Embryonic facial prominence (tissue), 1 donor: ENCODE measurements at regions not wholly inside any gene's neighbourhood (a gene's known extent, or its start where the extent isn't known, plus 50 kb on each side); places are given as distances from the start of the nearest gene placed in this dataset.

Source experiments
- DNase-seq: peaks from one replicate; pipeline ENCODE4 v3.0.0-alpha.2; 2016; ENCODE audit errors: extremely low spot score

DNA sequence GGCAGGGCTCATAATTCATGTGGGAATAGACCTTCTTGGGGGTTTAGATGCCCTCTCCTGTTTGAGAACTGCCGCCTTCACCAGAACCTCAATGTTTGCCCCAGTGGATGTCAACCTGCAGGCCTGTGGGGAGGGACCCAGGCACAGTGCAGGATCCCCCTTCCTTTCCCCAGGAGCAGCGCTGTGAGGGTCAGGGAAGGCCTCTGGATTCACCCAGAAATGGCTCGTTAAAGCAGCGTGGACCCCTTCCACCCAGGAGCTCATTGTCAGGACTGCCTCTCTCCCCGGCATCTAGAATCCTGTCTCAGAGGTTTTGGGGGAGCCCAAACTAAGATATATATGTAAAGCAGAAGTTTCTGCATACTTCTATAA lies 188.3 kb downstream of the GADD45G start:
- DNase-seq = no peak

DNA sequence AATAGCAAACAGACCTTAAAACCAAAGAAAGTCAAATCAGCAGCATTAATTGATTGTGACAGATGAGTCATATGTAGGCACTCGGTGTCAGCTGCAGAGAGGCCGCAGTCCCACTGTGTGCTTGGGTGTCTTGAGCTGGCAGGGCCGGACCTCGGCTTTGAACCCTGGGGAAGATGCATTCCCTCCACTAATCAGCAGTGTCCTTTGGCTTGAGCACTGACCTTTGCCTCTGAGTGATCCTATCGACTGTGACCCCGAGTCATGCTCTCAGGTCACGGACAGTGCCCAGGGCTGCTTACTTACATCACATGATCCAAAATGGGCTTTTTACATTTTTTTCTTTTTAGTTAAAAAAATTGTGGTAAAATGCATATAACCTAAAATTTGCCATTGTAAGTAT lies 188.7 kb downstream of the GADD45G start:
- no peak for DNase-seq

DNA sequence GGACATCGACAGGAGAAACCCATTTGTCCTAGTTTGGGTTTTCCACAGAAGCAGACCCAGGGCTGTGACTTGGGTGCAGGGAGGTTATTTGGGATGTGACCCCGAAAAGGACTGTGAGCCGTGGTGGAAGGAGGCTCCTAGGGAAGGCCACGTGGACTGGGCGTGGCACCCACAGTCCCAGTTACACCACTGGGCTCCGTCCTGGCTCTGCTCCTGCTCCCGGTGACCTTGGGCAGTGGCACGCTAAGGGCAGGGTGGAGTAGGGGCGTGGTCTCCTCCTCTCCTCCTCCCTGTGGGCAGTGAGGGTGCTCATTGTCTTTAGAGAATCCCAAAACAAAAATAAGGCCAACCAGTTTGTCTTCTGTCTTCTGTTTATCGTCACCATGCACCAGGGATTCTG lies 190.1 kb downstream of the GADD45G start:
- no peak for DNase-seq

DNA sequence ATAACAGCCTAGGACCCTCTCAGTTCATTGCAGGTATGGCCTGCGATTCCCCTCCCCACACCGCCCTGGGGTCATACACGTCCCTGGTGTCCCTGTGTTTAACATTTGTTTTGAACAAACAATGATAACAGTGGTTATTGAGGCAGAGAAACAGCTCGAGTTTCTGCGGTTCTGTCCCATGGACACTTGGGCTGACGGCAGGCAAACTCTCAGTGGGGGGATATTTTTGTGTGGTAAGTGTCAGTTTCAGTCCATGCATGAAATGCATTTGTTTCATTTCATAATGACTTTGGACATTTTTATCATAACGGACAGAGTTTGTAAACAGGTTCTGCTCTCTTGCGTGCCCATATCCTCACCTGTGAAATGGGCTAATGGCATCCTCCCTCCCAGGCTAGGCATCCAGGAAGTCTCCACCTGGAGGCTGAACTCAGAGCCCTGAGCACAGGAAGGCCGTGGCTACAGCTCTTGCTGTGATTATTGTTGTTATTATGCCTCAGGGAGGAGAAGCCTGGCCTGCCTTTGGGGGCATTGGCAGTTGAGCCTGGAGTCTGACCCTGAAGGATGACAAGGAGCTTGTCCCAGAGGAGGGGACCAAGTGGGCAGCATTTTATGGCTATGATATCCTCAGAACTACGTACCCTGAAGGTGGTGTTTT lies 190.9 kb downstream of the GADD45G start:
- DNase-seq = no peak

DNA sequence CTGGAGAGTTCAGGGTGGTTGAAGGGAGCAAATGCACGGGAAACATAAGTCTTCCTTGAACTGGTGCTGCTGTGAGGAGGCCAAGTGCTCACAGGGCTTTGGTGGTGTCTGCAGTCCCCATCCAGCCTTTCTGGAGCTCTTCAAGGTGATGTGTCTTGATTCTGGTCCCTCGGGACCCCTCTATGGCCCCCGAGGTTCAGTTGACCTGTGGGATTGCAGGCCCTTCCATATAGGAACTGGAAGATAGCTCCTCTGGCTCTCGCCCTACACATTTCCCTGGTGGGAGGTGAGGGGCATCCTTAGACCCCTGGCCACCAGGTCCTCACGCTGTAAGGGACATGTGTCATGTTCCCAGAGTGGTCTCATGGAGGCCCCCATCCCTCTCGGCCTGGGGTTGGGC lies 191.8 kb downstream of the GADD45G start:
- no peak for DNase-seq

DNA sequence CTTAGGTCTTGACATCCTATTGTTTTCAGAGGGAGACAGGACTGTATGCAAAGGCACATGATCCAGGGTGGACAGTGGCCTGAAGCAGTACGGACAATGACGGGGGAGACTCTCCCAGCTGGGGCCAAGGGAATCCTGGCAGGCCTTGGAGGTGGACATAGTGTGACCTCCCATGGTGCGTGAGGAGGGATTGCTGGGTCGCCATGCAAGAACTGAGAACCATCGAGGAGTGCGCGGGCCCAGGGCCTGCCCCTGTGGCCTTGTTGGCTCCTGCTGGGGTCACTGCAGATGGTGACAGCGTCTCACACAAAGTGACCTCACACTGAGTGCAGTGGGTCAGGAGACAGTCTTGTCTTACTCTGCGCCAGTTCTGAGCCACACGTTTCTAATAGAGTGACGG lies 192.4 kb downstream of the GADD45G start:
- DNase-seq = no peak

DNA sequence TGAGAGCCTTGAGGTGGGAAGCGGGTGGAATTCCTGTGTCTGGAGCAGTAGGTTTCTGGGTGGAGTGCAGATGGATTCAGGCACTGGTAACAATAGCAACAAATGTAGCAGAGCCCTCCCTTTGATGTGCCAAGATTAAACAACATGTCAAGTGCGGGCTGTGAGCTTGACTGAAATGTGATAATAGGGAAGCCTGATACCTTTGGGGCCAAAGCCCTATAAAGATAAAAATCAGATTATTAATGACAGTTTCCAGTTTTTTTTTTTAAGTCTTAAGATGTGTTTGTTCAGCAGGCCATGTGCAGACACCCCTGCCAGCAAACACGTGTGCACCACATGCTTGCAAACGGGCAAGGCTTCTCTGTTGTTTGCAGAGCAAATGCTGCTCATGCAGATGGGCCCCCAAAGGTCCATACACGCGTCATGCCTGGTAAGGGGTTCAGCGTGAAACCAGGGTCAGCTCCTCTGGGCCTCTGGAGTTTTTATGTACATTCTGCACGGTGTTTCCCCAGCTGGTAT lies 193.2 kb downstream of the GADD45G start:
- DNase-seq = no peak

DNA sequence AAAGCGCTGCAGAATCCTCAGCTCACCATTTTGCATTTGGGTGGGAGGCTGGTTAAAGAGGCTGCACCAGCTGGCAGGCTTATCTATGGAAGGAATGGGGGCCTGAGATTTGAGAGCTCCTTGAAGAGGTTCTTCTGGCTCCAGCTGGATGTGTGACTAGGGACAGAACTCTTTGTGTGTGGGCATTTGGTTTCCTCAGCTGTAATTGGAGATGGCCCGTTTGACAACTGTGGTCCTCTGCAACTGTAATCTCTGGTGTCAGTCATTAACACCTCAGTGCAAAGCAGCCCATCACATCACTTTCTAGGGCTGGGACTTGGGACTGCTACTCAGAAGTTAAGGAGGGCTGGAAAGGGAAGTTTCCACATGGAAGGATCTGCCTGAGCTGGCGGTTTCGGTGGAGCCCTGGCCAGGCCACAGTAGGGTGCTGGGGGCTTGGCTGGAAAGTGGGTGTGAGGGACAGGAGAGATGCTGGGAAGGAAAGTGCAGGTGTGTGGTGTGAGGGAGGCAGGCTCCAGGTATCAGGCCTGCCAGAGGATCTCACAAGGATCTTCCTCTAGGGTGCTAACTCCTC lies 193.8 kb downstream of the GADD45G start:
- DNase-seq = no peak

DNA sequence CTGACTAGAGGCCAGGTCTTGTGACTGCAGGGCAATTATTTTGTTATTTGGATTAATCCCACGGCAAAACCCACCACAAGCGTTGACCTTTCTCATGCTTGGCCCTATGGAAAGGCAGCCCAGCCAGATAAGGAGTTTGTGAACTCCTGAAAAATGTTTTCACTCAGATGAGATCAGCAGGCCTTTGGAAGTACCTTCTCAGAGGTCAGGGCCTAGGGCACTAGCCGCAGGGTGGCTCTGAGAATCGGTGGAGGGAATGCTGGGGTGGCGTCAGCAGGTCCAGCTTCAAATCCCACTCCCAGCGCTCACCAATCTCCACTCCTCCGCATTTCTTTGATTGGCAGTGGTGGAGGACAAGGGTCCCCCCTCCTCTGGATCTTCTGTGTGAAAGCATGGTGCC lies 194.4 kb downstream of the GADD45G start:
- DNase-seq = no peak

DNA sequence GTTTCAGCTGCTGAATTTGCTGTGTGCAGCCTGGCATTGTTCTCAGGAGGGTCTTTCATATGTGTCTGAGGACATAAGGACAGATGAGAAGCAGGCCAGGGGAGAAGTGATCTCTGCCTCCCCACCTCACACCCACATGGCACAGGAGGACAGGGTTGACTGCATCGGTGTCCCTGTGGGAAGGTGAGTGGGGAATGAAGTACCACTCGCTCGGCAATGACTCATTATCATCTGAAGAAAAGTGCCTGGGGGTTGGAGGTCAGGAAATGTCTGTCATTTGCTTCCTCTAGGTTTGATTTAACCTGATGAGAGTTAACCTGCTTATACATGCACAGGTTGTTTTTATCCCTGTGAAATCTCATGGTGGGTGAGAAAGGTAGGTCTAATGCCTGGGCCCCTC lies 195.0 kb downstream of the GADD45G start:
- DNase-seq = no peak

DNA sequence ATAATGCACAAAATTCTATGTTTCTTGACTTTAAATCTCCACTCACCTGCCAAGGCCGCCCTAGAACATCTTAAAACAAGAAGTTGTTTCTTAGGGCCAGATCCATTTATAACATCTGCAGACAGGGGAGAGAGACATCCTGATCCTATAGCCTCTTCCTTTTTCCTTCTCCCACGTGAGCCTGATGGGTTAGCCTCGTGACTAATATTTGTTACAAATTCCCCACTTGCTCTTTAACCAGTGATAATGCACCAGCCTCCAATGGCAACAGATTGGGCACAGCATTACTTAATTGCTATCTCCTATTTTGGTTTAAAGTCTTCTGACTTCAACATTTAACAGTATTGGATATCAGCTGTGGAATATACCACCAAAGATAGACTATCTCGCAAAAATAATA lies 196.5 kb downstream of the GADD45G start:
- no peak for DNase-seq

DNA sequence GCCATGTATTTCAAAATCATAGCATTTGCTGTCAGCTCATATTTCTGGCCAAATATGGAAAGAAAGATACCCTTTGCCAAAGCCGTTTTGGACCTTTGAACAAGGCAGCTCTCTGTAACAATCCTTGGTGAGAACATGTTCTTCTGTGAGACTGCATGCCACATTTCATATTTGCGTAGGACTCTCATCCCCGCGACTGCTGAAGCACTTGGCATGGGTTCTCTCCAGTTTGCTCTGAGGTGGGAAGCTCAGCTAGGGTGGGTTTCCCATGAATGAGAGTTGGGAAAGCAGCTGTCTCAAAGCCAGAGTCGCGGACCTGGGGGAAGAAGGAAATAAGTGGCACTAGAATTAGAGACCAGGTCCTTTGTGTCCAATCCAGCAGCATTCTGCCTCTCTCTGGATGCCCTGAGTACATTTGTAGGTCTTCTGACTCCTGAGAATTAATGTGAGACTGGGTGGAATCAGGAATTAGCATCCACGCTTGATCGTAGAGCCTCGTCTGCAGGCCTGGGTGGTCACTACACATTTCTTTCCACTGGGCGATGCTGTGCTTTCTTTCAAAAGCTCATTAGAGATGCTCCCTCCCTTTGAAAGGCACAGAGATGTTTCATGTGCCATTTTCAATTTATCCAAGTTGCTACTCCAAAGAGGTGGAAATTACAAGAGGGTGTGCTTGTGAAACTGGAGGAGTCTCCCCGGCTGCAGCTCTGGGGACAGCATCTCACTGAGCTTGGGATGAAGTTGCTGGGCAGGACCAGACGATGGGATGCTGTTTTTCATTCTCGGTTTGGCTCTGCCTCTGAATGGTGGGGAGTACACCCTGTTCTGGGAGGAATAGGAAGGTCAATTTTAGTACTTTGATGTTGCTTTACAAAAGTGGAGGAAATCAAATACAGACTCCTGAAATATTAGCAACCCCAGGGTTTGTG lies 197.2 kb downstream of the GADD45G start:
- DNase-seq = peak; percentile 16

DNA sequence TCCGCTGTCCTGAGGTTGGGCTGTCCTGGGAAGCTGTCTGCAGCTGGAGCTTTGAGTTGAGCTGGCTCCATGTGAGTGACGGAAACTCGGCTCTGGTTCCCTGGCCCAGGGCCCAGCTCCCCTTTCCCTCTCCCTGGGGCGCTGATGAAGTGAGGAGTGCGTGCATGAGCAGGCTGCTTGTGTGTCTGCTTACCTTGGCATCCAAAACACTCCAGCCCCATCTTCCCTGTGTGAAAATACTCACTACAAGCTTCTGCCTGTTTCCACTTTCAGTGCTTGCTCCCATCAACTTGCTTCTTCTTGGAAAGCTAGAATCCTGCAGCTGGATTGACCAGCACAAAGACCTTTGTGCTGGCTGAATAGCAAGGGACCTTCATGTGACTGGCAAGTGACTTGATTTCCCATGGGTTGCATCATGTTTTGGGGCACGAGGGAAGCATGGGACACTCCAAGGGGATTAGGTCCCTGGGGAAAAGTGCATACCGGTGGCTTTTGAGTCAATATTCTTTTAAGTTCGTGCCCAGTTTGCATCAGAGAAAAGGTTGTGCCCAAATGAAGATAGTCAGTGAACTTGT lies 198.1 kb downstream of the GADD45G start:
- DNase-seq = no peak

DNA sequence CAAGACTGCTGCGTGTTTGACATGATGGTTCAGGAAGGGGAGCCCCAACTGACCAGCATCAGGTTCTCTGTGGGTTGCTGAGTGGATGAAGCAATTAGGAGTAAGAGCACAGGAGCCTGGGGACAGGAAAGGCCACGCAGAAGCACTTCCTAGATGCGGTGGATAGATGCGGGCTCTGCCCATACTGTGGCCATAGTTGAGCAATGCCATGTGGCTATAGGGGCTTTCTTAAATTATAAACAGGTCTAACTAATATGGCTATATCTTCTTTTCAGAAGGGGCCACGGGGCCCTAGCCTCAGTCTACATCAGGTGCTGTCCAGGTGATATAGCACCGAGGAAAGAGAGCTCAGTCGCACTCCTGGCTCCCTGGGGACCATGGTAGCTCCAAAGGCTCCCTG lies 198.6 kb downstream of the GADD45G start:
- no peak for DNase-seq

DNA sequence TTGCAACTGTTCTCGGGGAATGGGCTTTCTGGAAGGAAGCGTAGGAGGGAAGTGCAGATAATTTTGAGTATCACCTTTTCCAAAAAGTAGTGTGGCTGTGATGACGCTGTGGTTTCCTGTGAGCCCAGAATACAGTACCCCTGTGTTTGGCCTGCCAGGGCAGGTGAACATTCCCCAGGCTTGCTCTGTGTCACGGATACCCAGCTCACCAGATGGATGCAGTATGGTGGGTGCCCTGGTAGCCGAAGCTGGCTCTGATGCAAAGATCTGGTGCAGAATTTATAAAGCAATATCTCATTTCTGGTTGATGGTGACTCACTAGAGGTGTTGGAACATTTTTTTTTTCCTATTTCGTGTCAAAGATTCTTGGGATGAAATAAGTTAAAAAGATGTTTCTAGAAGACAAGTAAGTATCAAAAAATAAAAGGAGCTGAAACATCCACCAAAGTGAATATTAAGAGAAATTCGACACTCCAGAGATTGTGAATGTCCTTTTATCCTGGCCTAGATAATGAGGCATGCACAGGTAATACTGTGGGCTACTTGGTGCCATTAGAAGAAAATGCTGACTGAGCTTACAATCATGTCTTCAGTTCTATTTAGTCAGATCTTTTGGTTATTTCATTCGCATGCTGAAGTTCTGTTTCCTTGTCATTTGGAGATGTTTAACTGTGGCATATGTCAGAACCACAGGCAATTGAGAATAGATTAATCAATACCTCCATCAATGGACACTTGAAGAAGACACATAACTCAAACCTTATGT lies 200.1 kb downstream of the GADD45G start:
- no peak for DNase-seq

DNA sequence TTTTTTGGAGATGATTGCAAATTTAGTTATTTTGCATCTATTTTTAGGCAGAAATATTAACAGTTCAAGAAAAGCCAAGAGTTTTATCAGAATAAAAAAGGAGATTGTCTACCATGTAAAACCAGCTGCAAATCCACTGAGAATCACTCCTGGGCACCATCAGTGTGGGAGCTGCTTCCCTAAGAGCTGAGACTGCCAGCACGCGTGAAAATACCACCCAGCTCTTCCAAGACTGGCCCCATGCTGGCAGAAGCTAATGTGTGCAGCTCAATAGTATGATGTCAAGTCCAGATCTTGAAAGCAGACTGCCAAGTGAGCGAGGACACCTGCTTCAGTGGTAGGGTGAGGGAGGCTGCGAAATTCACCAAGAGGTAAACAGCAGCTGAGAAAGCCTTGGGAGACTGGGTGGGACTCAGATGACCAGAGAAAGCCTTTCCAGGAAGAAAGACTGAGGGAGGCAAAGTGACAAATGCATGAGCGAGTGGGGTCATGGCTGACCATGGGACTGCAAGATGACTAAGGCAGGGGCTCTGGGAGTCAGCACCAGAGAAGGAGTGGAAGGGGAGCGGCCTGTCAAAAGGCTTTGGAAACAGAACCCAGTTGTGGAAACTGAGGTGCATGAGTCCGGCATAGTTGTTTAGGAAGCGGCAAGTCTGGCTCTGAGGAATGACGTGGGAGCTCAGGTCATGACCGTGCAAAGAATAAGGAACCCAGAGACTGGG lies 200.9 kb downstream of the GADD45G start:
- no peak for DNase-seq

DNA sequence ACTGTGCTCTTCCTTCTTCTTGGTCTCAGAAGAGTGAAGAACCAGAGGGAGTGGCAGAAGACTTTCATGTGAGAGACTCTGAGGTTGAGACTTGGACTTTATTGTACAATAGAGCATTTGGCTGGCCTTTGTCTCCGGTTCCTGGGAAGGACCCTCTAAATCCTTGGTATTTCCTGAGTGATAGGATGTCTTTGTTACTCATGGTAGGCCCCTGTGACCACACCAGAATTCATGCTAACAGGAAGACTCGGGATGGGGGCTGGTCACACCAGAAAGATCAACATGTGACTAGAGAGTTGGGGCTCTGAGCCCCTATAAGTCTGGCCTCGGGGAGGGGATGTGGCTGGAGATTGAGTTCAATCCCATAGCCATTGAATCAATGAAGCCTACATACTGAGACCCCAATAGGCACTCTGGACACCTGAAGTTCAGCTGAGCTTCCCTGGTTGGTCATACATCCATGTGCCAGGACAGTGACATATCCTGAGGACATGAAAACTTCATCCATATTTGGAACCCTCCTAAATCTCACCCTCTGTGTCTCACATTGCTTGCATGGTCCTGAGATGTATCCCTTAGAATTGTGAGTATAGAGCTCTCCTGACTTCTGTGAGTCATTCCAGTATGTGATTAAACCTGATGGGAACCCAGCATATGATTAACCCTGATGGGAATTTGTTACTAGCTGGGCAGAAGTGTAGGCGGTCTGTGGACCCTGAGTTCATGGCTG lies 201.7 kb downstream of the GADD45G start:
- DNase-seq = no peak

DNA sequence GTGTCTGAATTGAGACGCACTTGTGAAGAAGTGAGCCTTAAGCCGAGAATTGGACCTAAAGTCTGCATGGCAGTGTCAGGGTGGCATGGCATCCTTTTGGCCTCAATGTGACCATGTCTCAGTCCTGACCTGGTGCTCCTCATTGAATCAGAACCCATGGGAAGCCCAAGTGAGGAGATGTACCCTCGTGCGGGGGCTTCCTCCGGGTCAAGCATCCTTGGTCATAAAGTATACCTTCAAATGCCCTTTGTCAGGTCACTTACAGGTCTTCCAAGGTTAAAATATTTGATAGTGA lies 202.2 kb downstream of the GADD45G start:
- DNase-seq = no peak

DNA sequence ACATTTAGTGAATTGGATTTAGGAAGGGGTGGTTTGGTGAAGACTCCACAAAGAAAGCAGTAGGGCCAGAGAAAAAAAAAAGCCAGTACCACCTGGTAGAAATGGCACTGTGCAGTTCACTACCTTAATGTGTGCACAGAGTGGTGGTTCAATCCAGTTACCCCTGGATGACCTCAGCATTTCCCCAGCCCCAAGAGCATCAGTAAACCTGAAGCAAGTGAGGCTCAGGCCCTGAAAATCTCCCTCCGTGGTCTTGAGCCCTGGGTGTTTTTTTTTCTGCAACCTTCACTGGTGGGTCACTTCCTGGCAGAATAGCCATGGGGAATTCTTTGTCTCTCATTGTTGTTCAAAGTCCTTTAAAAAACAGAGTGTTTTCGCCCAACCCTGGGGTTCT lies 202.9 kb downstream of the GADD45G start:
- DNase-seq = no peak

DNA sequence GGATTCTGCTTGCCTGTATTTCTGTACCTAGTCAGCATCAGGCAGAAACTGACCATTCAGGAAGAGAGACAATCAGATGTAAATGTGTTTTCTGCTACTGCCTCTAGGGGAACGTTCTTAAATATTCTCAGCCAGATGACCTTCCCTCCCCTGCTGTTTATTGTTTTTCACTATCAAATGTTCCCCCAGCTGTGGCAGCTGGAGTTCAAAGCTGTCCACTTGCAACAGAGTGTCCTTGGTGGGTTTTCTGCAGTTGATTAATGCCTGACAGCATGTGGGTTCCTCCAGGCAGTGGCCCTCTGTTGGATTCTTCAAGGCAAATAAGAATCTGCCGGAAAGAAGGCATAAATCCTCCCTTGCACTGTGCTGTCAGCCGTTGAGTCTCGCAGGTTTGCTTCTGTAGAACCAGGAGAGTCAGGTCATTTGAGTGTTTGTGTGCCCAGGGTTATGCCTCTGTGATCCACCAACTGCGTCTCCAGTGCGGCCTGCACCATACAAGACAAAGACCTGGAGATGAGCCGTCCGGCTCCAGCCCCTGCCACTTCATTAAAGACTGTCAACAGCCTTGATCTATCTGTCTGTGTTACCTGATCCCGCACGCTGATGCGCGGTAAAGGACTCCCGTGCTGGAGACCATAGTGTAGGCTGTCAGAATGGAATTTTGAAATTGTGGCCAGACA lies 203.4 kb downstream of the GADD45G start:
- DNase-seq = no peak
